GM19324 (cell line): ENCODE measurements at regions not wholly inside any gene's neighbourhood (a gene's known extent, or its start where the extent isn't known, plus 50 kb on each side); places are given as distances from the start of the nearest gene placed in this dataset.

Experiments
- ATAC-seq: cut with Tn5 transposase; IDR thresholded peaks from one replicate; pipeline ENCODE4 v1.9.1; 2021; ENCODE audit warnings: mild to moderate bottlenecking, moderate library complexity; ENCODE audit not compliant: unreplicated experiment, low FRiP score

- no peak for ATAC-seq
Measured at GRCh38 chr1:5720045-5720444, 272.2 kb downstream of the NPHP4 start.

DNA sequence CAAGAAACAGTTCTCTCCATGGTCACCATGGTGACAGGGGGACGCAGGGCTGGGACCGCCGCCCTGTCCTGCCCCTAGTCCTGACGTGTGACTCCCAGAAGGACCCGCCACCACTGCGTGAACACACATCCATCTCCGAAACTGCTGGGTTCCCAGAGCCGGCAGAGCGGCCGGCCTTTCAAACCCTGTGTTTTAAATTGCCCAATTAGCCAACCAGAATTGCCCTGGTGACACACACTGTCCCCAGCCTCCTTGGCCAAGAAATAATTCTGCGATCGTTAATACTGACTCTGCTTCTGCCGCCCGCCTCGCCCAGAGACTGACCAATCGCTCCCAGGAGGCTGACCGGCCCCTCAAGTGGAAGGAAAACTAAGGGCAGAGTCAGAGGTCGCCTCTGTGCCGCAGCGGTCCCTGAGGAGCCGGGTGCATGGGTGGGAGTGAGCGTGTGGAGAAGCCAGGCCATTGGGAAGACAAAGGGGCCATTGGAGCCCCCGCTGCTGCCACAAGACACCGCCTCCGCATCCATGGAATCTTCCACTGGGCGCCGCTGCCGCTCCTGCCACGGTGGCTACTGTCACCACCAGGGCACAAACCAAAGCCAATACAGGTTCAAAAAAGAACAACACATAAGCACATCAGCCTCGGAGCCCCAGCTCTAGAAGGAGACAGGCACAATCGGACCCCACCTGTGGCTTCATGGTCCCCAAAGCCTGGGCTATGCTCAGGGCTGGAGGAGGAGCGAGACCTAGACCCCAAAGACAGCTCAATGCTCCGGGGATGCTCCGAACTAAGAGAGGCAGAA lies 273.2 kb downstream of the NPHP4 start:
- ATAC-seq: no peak

GRCh38 chr1:5717031-5717682 lies 275.1 kb downstream of the NPHP4 start:
- no peak for ATAC-seq

- no peak for ATAC-seq
Measured at GRCh38 chr1:5716126-5716525, 276.1 kb downstream of the NPHP4 start.

DNA sequence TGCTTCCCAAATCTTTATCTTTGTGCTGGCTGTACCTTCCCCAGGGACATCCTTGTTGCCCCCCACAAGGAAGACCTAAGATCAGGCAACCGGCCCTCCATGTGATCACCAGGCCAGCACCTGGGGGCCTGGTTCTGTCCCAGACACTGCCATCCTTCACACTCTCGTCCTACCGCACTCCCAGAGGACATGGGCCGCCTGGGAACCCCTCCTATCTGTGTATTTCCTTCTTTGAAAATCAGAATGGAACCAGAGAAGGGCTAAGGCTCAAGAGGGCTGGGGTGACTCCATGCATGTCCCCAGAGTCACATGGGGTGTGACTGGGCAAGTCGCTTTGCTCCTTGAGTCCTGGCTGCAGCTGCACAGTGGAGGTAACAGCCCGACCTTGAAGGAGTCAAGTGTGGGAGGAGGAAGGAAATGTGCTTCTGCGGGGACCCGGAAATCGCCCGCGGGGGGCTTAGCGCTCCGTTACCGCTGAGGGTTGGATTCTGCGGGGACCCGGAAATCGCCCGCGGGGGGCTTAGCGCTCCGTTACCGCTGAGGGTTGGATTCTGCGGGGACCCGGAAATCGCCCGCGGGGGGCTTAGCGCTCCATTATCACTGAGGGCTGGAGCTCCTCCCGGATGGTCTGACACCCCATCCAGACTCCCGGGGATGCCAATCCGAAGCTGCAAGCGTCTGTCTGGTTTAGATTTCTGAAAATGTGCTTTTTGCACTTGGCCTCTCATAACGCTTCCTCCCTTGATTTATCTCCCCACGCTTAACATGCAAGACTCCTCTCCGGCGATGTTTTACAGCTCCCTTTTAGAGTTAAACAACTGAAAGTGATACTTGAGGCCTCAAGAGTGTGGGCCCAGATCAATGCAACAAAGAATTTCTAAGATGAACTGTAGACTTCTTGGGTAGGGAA lies 278.9 kb downstream of the NPHP4 start:
- no peak for ATAC-seq

- ATAC-seq: no peak
Measured at GRCh38 chr1:5711956-5712645, 280.1 kb downstream of the NPHP4 start.

- ATAC-seq: no peak
Measured at GRCh38 chr1:5711079-5711478, 281.1 kb downstream of the NPHP4 start.

- ATAC-seq: no peak
Measured at GRCh38 chr1:5709976-5710375, 282.2 kb downstream of the NPHP4 start.

- ATAC-seq: no peak
Measured at GRCh38 chr1:5709461-5709975, 282.7 kb downstream of the NPHP4 start.

- no peak for ATAC-seq
Measured at GRCh38 chr1:5708346-5709245, 283.6 kb downstream of the NPHP4 start.

GRCh38 chr1:5707566-5708345 lies 284.5 kb downstream of the NPHP4 start:
- no peak for ATAC-seq

DNA sequence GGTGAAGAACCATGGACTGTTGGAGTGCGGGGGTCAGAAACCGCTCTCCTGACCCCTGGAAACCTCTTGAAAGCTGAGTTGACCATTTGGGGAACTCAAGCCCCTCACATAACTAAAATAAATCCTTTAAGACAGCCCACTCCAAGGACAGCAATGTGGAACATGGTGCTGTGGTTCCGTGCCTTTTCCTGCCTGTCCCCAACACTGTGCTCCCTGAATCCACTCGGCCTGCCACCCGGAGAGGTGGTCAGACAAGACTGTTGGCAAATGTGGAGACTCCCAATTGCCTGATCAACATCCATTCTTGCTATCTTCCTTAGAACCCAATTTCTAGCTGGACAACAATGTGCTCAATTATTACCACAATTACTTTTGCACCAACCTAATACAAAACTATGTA lies 286.0 kb downstream of the NPHP4 start:
- ATAC-seq: no peak

- no peak for ATAC-seq
Measured at GRCh38 chr1:5705751-5706150, 286.5 kb downstream of the NPHP4 start.

- no peak for ATAC-seq
Measured at GRCh38 chr1:5704561-5705514, 287.4 kb downstream of the NPHP4 start.

- no peak for ATAC-seq
Measured at GRCh38 chr1:5701642-5702041, 290.6 kb downstream of the NPHP4 start.

DNA sequence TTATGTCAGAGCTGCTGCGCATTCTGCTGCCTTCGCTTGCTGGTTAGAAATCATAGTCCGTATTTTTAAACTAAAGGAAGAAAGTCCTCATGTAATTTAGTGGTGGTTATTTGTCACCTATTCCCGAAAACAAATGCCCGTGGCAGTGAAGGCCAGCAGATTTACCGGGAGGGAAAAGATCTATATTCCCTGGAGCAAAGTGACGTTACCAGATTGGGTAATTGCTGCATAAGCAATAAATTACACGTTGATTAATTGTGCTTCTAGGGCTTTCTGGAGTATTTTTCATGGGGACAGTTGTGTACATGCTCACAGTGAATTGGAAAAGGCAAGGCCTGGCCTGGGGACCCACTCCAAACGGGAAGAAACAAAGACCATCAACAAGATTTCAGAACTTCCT lies 298.7 kb downstream of the NPHP4 start:
- ATAC-seq: no peak

GRCh38 chr1:5692664-5693063 lies 299.6 kb downstream of the NPHP4 start:
- no peak for ATAC-seq
